GM12892 (cell line): ENCODE measurements at regions not wholly inside any gene's neighbourhood (a gene's known extent, or its start where the extent isn't known, plus 50 kb on each side); places are given as distances from the start of the nearest gene placed in this dataset.

Experiments
- POLR2A ChIP-seq: IDR thresholded peaks from 2 replicates; pipeline ENCODE4 v1.6.1; 2011; ENCODE audit warnings: low read depth, low read length, control low read depth
- POLR2AphosphoS5 ChIP-seq: IDR thresholded peaks from 2 replicates; pipeline ENCODE4 v1.6.1; 2011; ENCODE audit warnings: low read depth, low read length, control low read depth
- TAF1 ChIP-seq: IDR thresholded peaks from 2 replicates; pipeline ENCODE4 v1.6.1; 2011; ENCODE audit warnings: low read depth, mild to moderate bottlenecking, control low read depth, low read length, borderline replicate concordance

DNA sequence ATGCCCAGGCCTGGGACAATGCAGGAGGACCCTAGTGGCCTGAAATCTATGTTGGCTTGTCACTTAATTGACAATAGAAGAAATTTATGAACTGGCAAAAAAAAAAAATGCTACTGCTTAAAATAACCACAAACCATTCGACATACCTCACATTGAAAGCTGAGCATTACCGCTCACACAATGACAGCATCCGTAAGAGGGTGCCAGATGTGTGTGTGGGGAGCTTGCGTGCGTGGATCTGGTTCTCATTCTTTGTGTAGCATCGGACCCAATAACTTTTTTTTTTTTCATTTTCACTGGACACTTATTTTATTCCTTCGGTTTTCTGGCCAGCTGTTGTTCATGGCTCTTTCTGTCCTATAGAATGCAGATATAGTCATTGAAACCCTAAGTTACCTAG, 216.7 kb downstream of the VRK1 start:
- TF ChIP-seq POLR2A (no peak), TAF1 (no peak), POLR2AphosphoS5 (no peak)
